Keratinocyte (primary cell): ENCODE measurements at regions not wholly inside any gene's neighbourhood (a gene's known extent, or its start where the extent isn't known, plus 50 kb on each side); places are given as distances from the start of the nearest gene placed in this dataset.
A peak's percentile ranks its signal among the peaks of the same experiment; 100 is the strongest.

Source experiments
- DNase-seq: peaks from one replicate; pipeline ENCODE4 v3.0.0-alpha.2; 2011; ENCODE audit warnings: low read depth, missing footprints, low spot score
- FAIRE-seq: peaks from 2 replicates; lab custom pipeline; 2011; peaks lifted over from hg19 to GRCh38; lab: Jason Lieb, UNC
- H2AFZ ChIP-seq: 2 replicates; pipeline ENCODE4 v1.6.0; 2012; ENCODE audit warnings: low read length, control low read depth, inconsistent platforms; ENCODE audit not compliant: control insufficient read depth
- H3K27ac ChIP-seq: 2 replicates; pipeline ENCODE4 v1.5.1; 2011; ENCODE audit warnings: low read length; ENCODE audit not compliant: control insufficient read depth, insufficient read depth
- H3K27me3 ChIP-seq: 3 replicates; pipeline ENCODE4 v1.6.0; 2011; ENCODE audit warnings: low read length; ENCODE audit not compliant: control insufficient read depth, insufficient read depth; ENCODE audit errors: extremely low read depth
- H3K36me3 ChIP-seq, 2 experiments: 2 replicates in 1 of 2; 3 replicates in 1 of 2; pipeline ENCODE4 v1.5.1; 2011; ENCODE audit warnings: low read length in 2 of 2, mild to moderate bottlenecking in 1 of 2; ENCODE audit not compliant: control insufficient read depth in 2 of 2, insufficient read depth in 2 of 2; ENCODE audit errors: extremely low read depth in 1 of 2
- H3K4me1 ChIP-seq: 3 replicates; pipeline ENCODE4 v1.5.1; 2011; ENCODE audit warnings: low read length; ENCODE audit not compliant: control insufficient read depth, insufficient read depth; ENCODE audit errors: extremely low read depth
- H3K4me2 ChIP-seq: 3 replicates; pipeline ENCODE4 v1.6.0; 2011; ENCODE audit warnings: low read depth, low read length; ENCODE audit not compliant: control insufficient read depth, insufficient read depth; ENCODE audit errors: extremely low read depth
- H3K4me3 ChIP-seq, 3 experiments: fragments of 200-600 bp in 1 of 3; sonication (generic) in 1 of 3; 2 replicates in 2 of 3; 3 replicates in 1 of 3; pipeline ENCODE4 v1.5.1; 2011 to 2016; ENCODE audit warnings: low read length in 3 of 3, mild to moderate bottlenecking in 3 of 3, control low read depth in 2 of 3, inconsistent platforms in 1 of 3, low read depth in 1 of 3, mixed read lengths in 1 of 3, mixed run types in 1 of 3, moderate library complexity in 1 of 3; ENCODE audit not compliant: control insufficient read depth in 2 of 3, insufficient read depth in 2 of 3; ENCODE audit errors: extremely low read depth in 1 of 3
- H3K79me2 ChIP-seq: 2 replicates; pipeline ENCODE4 v1.6.0; 2012; ENCODE audit warnings: low read length; ENCODE audit not compliant: control insufficient read depth, insufficient read depth
- H3K9ac ChIP-seq: 3 replicates; pipeline ENCODE4 v1.6.0; 2011; ENCODE audit warnings: low read length; ENCODE audit not compliant: control insufficient read depth, insufficient read depth; ENCODE audit errors: extremely low read depth
- H3K9me1 ChIP-seq: 3 replicates; pipeline ENCODE4 v1.6.0; 2011; ENCODE audit warnings: low read length; ENCODE audit not compliant: control insufficient read depth, insufficient read depth; ENCODE audit errors: extremely low read depth
- H3K9me3 ChIP-seq: 2 replicates; pipeline ENCODE4 v1.5.1; 2012; ENCODE audit warnings: low read depth, low read length; ENCODE audit not compliant: control insufficient read depth
- H4K20me1 ChIP-seq: 3 replicates; pipeline ENCODE4 v1.6.0; 2011; ENCODE audit warnings: low read length; ENCODE audit not compliant: control insufficient read depth, insufficient read depth; ENCODE audit errors: extremely low read depth
- CTCF ChIP-seq, 3 experiments: IDR thresholded peaks in 1 of 3; conservative IDR thresholded peaks in 1 of 3; optimal IDR thresholded peaks in 1 of 3; 2 replicates in 2 of 3; 3 replicates in 1 of 3; pipeline versions ENCODE3 to v1.5.1; 2011; ENCODE audit warnings: low read length in 3 of 3, mild to moderate bottlenecking in 3 of 3, moderate library complexity in 2 of 3, control low read depth in 1 of 3, inconsistent platforms in 1 of 3; ENCODE audit not compliant: insufficient read depth in 2 of 3; ENCODE audit errors: extremely low read depth in 1 of 3
- EZH2 ChIP-seq: IDR thresholded peaks from one replicate; pipeline ENCODE4 v1.6.1; 2012; ENCODE audit warnings: inconsistent platforms, mild to moderate bottlenecking, low read length, moderate library complexity
- dilution Hi-C: fragments of 300-500 bp; cut with MboI; formaldehyde crosslinking; loops from one replicate; pipeline ENCODE4 v1.7.0; 2020; ENCODE audit warnings: low sequenced_read_pairs; ENCODE audit not compliant: extremely low pct_ligation_motif_present

- TF ChIP-seq CTCF (optimal IDR thresholded peaks at IDR 0.05 in 1 of 3, IDR thresholded peaks at IDR 0.05 in 1 of 3, conservative IDR thresholded peaks at IDR 0.05 in 1 of 3; ENCODE audit: extremely low read depth in 1 of 3, insufficient read depth in 2 of 3, low read length in 3 of 3), result no peak
- H3K36me3 ChIP-seq, result no peaks in the 10 kb centered on the region
- no peaks in the 10 kb centered on the region for H4K20me1 ChIP-seq
- H3K9me1 ChIP-seq, result no peaks in the 10 kb centered on the region
- H2AFZ ChIP-seq, result peak overlapping the region; percentile 2
- no peak overlapping the region for H3K27ac ChIP-seq
- peaks cover 13% of the 10 kb centered on the region for H3K4me1 ChIP-seq
- H3K9me3 ChIP-seq, result no peaks in the 10 kb centered on the region
- dilution Hi-C loops, result no loop called here
- no peak overlapping the region for H3K9ac ChIP-seq
- FAIRE-seq, result no peak
- no peak overlapping the region for H3K4me2 ChIP-seq
- no peak for DNase-seq
- no peak overlapping the region for H3K4me3 ChIP-seq
- no peaks in the 10 kb centered on the region for H3K27me3 ChIP-seq
- no peaks in the 10 kb centered on the region for H3K79me2 ChIP-seq
These were observed 90.2 kb upstream of the C1orf21 start for GRCh38 chr1:184296466-184297243.

- FAIRE-seq (no peak), DNase-seq (no peak)
- Histone ChIP-seq H3K9ac (no peak overlapping the region), H3K4me2 (no peak overlapping the region), H3K27ac (no peak overlapping the region), H4K20me1 (no peaks in the 10 kb centered on the region), H3K79me2 (no peaks in the 10 kb centered on the region), H3K9me1 (no peaks in the 10 kb centered on the region), H2AFZ (no peak overlapping the region), H3K4me1 (peaks cover 13% of the 10 kb centered on the region), H3K27me3 (no peaks in the 10 kb centered on the region), H3K9me3 (no peaks in the 10 kb centered on the region), H3K4me3 (no peak overlapping the region), H3K36me3 (no peaks in the 10 kb centered on the region)
- no peak for TF ChIP-seq EZH2
- TF ChIP-seq CTCF (optimal IDR thresholded peaks at IDR 0.05 in 1 of 3, IDR thresholded peaks at IDR 0.05 in 1 of 3, conservative IDR thresholded peaks at IDR 0.05 in 1 of 3; ENCODE audit: extremely low read depth in 1 of 3, insufficient read depth in 2 of 3, low read length in 3 of 3), result no peak
- dilution Hi-C loops, result no loop called here
These were observed 89.5 kb upstream of the C1orf21 start for GRCh38 chr1:184297244-184297750.
